Thyroid gland (tissue), 4 donors: ENCODE measurements at regions not wholly inside any gene's neighbourhood (a gene's known extent, or its start where the extent isn't known, plus 50 kb on each side); places are given as distances from the start of the nearest gene placed in this dataset.

ENCODE experiments used
- POLR2A ChIP-seq, 2 donors: fragments of 450-650 bp; IDR thresholded peaks; one replicate each; pipeline ENCODE4 v1.6.1; 2017; ENCODE audit warnings: antibody characterized with exemption in 2 of 2, mild to moderate bottlenecking in 2 of 2, moderate library complexity in 1 of 2
- TF ChIP-seq, protein P1 (sequence below), 6 experiments: fragments of 200-600 bp in 3 of 6; fragments of 450-650 bp in 3 of 6; sonication (generic) in 3 of 6; IDR thresholded peaks; one replicate each; pipeline ENCODE4 v1.5.1; 2016 to 2019; ENCODE audit warnings: antibody characterized with exemption in 6 of 6, mild to moderate bottlenecking in 2 of 6, inconsistent platforms in 1 of 6, moderate library complexity in 1 of 6

DNA sequence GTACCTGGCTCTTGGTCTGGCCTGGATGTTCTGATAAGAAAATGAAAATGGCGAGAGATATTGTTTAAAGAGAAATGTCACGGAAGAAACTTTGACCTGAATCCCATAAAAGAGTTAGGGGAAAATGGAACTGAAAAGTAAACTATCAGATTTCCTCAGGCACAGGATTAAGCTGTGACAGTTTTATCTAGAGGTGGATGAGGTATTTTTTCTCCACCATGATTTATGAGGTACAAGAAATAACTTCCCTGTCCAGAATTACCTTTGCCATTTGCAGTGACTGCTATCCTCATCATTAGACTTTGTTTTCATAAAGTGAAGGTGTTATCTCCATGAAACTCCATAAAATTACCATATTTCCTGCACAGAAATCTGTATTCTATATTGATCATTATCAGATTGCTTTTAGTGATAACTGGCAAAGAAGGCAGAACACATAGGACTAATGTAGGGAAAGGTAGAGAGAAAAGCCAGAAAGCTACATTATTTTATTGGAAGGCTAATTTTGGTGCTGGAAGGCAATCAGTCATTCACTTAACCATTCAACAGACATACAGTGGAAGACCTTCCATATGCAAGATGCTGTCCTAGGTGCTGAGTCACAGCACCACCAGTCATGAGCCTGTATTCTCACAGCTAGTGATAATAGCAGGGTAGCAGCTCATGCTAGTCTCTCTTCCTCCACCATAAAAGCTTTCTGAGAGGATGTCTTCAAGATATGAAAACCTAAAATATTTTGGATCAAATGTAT is 427.3 kb upstream of the CITED2 start:
- TF ChIP-seq, protein P1, sequence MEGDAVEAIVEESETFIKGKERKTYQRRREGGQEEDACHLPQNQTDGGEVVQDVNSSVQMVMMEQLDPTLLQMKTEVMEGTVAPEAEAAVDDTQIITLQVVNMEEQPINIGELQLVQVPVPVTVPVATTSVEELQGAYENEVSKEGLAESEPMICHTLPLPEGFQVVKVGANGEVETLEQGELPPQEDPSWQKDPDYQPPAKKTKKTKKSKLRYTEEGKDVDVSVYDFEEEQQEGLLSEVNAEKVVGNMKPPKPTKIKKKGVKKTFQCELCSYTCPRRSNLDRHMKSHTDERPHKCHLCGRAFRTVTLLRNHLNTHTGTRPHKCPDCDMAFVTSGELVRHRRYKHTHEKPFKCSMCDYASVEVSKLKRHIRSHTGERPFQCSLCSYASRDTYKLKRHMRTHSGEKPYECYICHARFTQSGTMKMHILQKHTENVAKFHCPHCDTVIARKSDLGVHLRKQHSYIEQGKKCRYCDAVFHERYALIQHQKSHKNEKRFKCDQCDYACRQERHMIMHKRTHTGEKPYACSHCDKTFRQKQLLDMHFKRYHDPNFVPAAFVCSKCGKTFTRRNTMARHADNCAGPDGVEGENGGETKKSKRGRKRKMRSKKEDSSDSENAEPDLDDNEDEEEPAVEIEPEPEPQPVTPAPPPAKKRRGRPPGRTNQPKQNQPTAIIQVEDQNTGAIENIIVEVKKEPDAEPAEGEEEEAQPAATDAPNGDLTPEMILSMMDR (IDR thresholded peaks at IDR 0.05), result no peak
- no peak for TF ChIP-seq POLR2A (IDR thresholded peaks at IDR 0.05)
